ENCODE measurements at regions not wholly inside any gene's neighbourhood (a gene's known extent, or its start where the extent isn't known, plus 50 kb on each side); places are given as distances from the start of the nearest gene placed in this dataset.

- H3K4me1 ChIP-seq (ENCODE audit: control insufficient read depth in 1 of 2, insufficient read depth in 2 of 2, low read length in 2 of 2), result peaks cover 0 to 17% of the 10 kb centered on the region in 2 donors
- no peaks in the 10 kb centered on the region for H3K9me3 ChIP-seq (ENCODE audit: control insufficient read depth in 1 of 2, low read length in 2 of 2)
- no peaks in the 10 kb centered on the region for H3K27me3 ChIP-seq (ENCODE audit: low read depth, low read length)
- H3K4me3 ChIP-seq (ENCODE audit: low read depth in 1 of 2, low read length in 2 of 2), result no peak overlapping the region
- no peaks in the 10 kb centered on the region for H3K36me3 ChIP-seq (ENCODE audit: control insufficient read depth in 1 of 2, insufficient read depth in 2 of 2, low read length in 2 of 2)
- no peak overlapping the region for H3K27ac ChIP-seq (ENCODE audit: low read length)
These were observed 340.9 kb downstream of the PRL start for GRCh38 chr6:21955951-21956350.

GRCh38 chr6:21958428-21958827 lies 338.4 kb downstream of the PRL start:
- no peak overlapping the region for H3K27ac ChIP-seq (ENCODE audit: low read length)
- H3K4me1 ChIP-seq (ENCODE audit: control insufficient read depth in 1 of 2, insufficient read depth in 2 of 2, low read length in 2 of 2), result peaks cover 0 to 10% of the 10 kb centered on the region in 2 donors
- H3K36me3 ChIP-seq (ENCODE audit: control insufficient read depth in 1 of 2, insufficient read depth in 2 of 2, low read length in 2 of 2), result no peaks in the 10 kb centered on the region
- H3K4me3 ChIP-seq (ENCODE audit: low read depth in 1 of 2, low read length in 2 of 2), result no peak overlapping the region
- no peaks in the 10 kb centered on the region for H3K9me3 ChIP-seq (ENCODE audit: control insufficient read depth in 1 of 2, low read length in 2 of 2)
- H3K27me3 ChIP-seq (ENCODE audit: low read depth, low read length), result no peaks in the 10 kb centered on the region

GRCh38 chr6:21961226-21961625 lies 335.6 kb downstream of the PRL start:
- no peak overlapping the region for H3K27ac ChIP-seq (ENCODE audit: low read length)
- no peak overlapping the region for H3K4me3 ChIP-seq (ENCODE audit: low read depth in 1 of 2, low read length in 2 of 2)
- no peaks in the 10 kb centered on the region for H3K36me3 ChIP-seq (ENCODE audit: control insufficient read depth in 1 of 2, insufficient read depth in 2 of 2, low read length in 2 of 2)
- H3K9me3 ChIP-seq (ENCODE audit: control insufficient read depth in 1 of 2, low read length in 2 of 2), result no peaks in the 10 kb centered on the region
- no peaks in the 10 kb centered on the region for H3K27me3 ChIP-seq (ENCODE audit: low read depth, low read length)
- peaks cover 0 to 3% of the 10 kb centered on the region in 2 donors for H3K4me1 ChIP-seq (ENCODE audit: control insufficient read depth in 1 of 2, insufficient read depth in 2 of 2, low read length in 2 of 2)

GRCh38 chr6:21965016-21965415 lies 331.8 kb downstream of the PRL start:
- Histone ChIP-seq H3K27me3 (ENCODE audit: low read depth, low read length) (no peaks in the 10 kb centered on the region), H3K36me3 (ENCODE audit: control insufficient read depth in 1 of 2, insufficient read depth in 2 of 2, low read length in 2 of 2) (no peaks in the 10 kb centered on the region), H3K4me1 (ENCODE audit: control insufficient read depth in 1 of 2, insufficient read depth in 2 of 2, low read length in 2 of 2) (peaks cover 0 to 3% of the 10 kb centered on the region in 2 donors), H3K27ac (ENCODE audit: low read length) (no peak overlapping the region), H3K4me3 (ENCODE audit: low read depth in 1 of 2, low read length in 2 of 2) (no peak overlapping the region), H3K9me3 (ENCODE audit: control insufficient read depth in 1 of 2, low read length in 2 of 2) (no peaks in the 10 kb centered on the region)

- H3K36me3 ChIP-seq (ENCODE audit: control insufficient read depth in 1 of 2, insufficient read depth in 2 of 2, low read length in 2 of 2), result no peaks in the 10 kb centered on the region
- no peaks in the 10 kb centered on the region for H3K27me3 ChIP-seq (ENCODE audit: low read depth, low read length)
- H3K4me1 ChIP-seq (ENCODE audit: control insufficient read depth in 1 of 2, insufficient read depth in 2 of 2, low read length in 2 of 2), result peaks cover 0 to 3% of the 10 kb centered on the region in 2 donors
- H3K9me3 ChIP-seq (ENCODE audit: control insufficient read depth in 1 of 2, low read length in 2 of 2), result no peaks in the 10 kb centered on the region
- H3K27ac ChIP-seq (ENCODE audit: low read length), result no peak overlapping the region
- H3K4me3 ChIP-seq (ENCODE audit: low read depth in 1 of 2, low read length in 2 of 2), result no peak overlapping the region
These were observed 330.8 kb downstream of the PRL start for GRCh38 chr6:21965953-21966539.

- Histone ChIP-seq H3K27me3 (ENCODE audit: low read depth, low read length) (no peaks in the 10 kb centered on the region), H3K27ac (ENCODE audit: low read length) (no peak overlapping the region), H3K4me1 (ENCODE audit: control insufficient read depth in 1 of 2, insufficient read depth in 2 of 2, low read length in 2 of 2) (peaks cover 0 to 3% of the 10 kb centered on the region in 2 donors), H3K36me3 (ENCODE audit: control insufficient read depth in 1 of 2, insufficient read depth in 2 of 2, low read length in 2 of 2) (no peaks in the 10 kb centered on the region), H3K9me3 (ENCODE audit: control insufficient read depth in 1 of 2, low read length in 2 of 2) (no peaks in the 10 kb centered on the region), H3K4me3 (ENCODE audit: low read depth in 1 of 2, low read length in 2 of 2) (no peak overlapping the region)
These were observed 329.5 kb downstream of the PRL start for GRCh38 chr6:21967056-21967974.

- Histone ChIP-seq H3K4me3 (ENCODE audit: low read depth in 1 of 2, low read length in 2 of 2) (no peak overlapping the region), H3K9me3 (ENCODE audit: control insufficient read depth in 1 of 2, low read length in 2 of 2) (no peaks in the 10 kb centered on the region), H3K27me3 (ENCODE audit: low read depth, low read length) (no peaks in the 10 kb centered on the region), H3K4me1 (ENCODE audit: control insufficient read depth in 1 of 2, insufficient read depth in 2 of 2, low read length in 2 of 2) (peaks cover 0 to 3% of the 10 kb centered on the region in 2 donors), H3K36me3 (ENCODE audit: control insufficient read depth in 1 of 2, insufficient read depth in 2 of 2, low read length in 2 of 2) (no peaks in the 10 kb centered on the region), H3K27ac (ENCODE audit: low read length) (no peak overlapping the region)
These were observed 328.4 kb downstream of the PRL start for GRCh38 chr6:21968411-21968810.

GRCh38 chr6:21969192-21969591 lies 327.6 kb downstream of the PRL start:
- no peak overlapping the region for H3K4me3 ChIP-seq (ENCODE audit: low read depth in 1 of 2, low read length in 2 of 2)
- H3K4me1 ChIP-seq (ENCODE audit: control insufficient read depth in 1 of 2, insufficient read depth in 2 of 2, low read length in 2 of 2), result peaks cover 0 to 3% of the 10 kb centered on the region in 2 donors
- H3K9me3 ChIP-seq (ENCODE audit: control insufficient read depth in 1 of 2, low read length in 2 of 2), result no peaks in the 10 kb centered on the region
- no peaks in the 10 kb centered on the region for H3K27me3 ChIP-seq (ENCODE audit: low read depth, low read length)
- H3K36me3 ChIP-seq (ENCODE audit: control insufficient read depth in 1 of 2, insufficient read depth in 2 of 2, low read length in 2 of 2), result no peaks in the 10 kb centered on the region
- H3K27ac ChIP-seq (ENCODE audit: low read length), result no peak overlapping the region

- no peaks in the 10 kb centered on the region for H3K4me1 ChIP-seq (ENCODE audit: control insufficient read depth in 1 of 2, insufficient read depth in 2 of 2, low read length in 2 of 2)
- H3K27ac ChIP-seq (ENCODE audit: low read length), result no peak overlapping the region
- no peak overlapping the region for H3K4me3 ChIP-seq (ENCODE audit: low read depth in 1 of 2, low read length in 2 of 2)
- no peaks in the 10 kb centered on the region for H3K9me3 ChIP-seq (ENCODE audit: control insufficient read depth in 1 of 2, low read length in 2 of 2)
- H3K27me3 ChIP-seq (ENCODE audit: low read depth, low read length), result no peaks in the 10 kb centered on the region
- no peaks in the 10 kb centered on the region for H3K36me3 ChIP-seq (ENCODE audit: control insufficient read depth in 1 of 2, insufficient read depth in 2 of 2, low read length in 2 of 2)
These were observed 326.1 kb downstream of the PRL start for GRCh38 chr6:21970569-21971300.

GRCh38 chr6:21971541-21971940 lies 325.3 kb downstream of the PRL start:
- no peaks in the 10 kb centered on the region for H3K4me1 ChIP-seq (ENCODE audit: control insufficient read depth in 1 of 2, insufficient read depth in 2 of 2, low read length in 2 of 2)
- H3K9me3 ChIP-seq (ENCODE audit: control insufficient read depth in 1 of 2, low read length in 2 of 2), result no peaks in the 10 kb centered on the region
- no peaks in the 10 kb centered on the region for H3K27me3 ChIP-seq (ENCODE audit: low read depth, low read length)
- no peaks in the 10 kb centered on the region for H3K36me3 ChIP-seq (ENCODE audit: control insufficient read depth in 1 of 2, insufficient read depth in 2 of 2, low read length in 2 of 2)
- no peak overlapping the region for H3K4me3 ChIP-seq (ENCODE audit: low read depth in 1 of 2, low read length in 2 of 2)
- no peak overlapping the region for H3K27ac ChIP-seq (ENCODE audit: low read length)

- no peak overlapping the region for H3K27ac ChIP-seq (ENCODE audit: low read length)
- no peaks in the 10 kb centered on the region for H3K9me3 ChIP-seq (ENCODE audit: control insufficient read depth in 1 of 2, low read length in 2 of 2)
- H3K27me3 ChIP-seq (ENCODE audit: low read depth, low read length), result no peaks in the 10 kb centered on the region
- H3K36me3 ChIP-seq (ENCODE audit: control insufficient read depth in 1 of 2, insufficient read depth in 2 of 2, low read length in 2 of 2), result no peaks in the 10 kb centered on the region
- no peaks in the 10 kb centered on the region for H3K4me1 ChIP-seq (ENCODE audit: control insufficient read depth in 1 of 2, insufficient read depth in 2 of 2, low read length in 2 of 2)
- H3K4me3 ChIP-seq (ENCODE audit: low read depth in 1 of 2, low read length in 2 of 2), result no peak overlapping the region
These were observed 324.3 kb downstream of the PRL start for GRCh38 chr6:21972516-21972915.
